ENCODE measurements at regions not wholly inside any gene's neighbourhood (a gene's known extent, or its start where the extent isn't known, plus 50 kb on each side); places are given as distances from the start of the nearest gene placed in this dataset.

- Histone ChIP-seq H3K9me2 (replicated peaks; ENCODE audit: control insufficient read depth, low read length) (no peaks in the 10 kb centered on the region), H3F3A (ENCODE audit: control insufficient read depth, insufficient read depth) (no peaks in the 10 kb centered on the region), H4K20me1 (ENCODE audit: control insufficient read depth, insufficient read depth, low read depth, low read length) (no peaks in the 10 kb centered on the region), H3K9me3 (ENCODE audit: control insufficient read depth, insufficient read depth, low read length) (peaks cover 4% of the 10 kb centered on the region), H3K36me3 (ENCODE audit: control insufficient read depth, low read length) (no peaks in the 10 kb centered on the region), H3K79me2 (ENCODE audit: control insufficient read depth, low read length) (no peaks in the 10 kb centered on the region), H3K4me2 (ENCODE audit: low read length) (no peak overlapping the region), H3K4me1 (ENCODE audit: control insufficient read depth, low read length) (no peaks in the 10 kb centered on the region), H3K27me3 (ENCODE audit: control insufficient read depth, low read length) (no peaks in the 10 kb centered on the region), H3K4me3 (ENCODE audit: low read length) (no peak overlapping the region), H3K27ac (ENCODE audit: low read depth, low read length) (no peak overlapping the region)
- TF ChIP-seq, protein P1, sequence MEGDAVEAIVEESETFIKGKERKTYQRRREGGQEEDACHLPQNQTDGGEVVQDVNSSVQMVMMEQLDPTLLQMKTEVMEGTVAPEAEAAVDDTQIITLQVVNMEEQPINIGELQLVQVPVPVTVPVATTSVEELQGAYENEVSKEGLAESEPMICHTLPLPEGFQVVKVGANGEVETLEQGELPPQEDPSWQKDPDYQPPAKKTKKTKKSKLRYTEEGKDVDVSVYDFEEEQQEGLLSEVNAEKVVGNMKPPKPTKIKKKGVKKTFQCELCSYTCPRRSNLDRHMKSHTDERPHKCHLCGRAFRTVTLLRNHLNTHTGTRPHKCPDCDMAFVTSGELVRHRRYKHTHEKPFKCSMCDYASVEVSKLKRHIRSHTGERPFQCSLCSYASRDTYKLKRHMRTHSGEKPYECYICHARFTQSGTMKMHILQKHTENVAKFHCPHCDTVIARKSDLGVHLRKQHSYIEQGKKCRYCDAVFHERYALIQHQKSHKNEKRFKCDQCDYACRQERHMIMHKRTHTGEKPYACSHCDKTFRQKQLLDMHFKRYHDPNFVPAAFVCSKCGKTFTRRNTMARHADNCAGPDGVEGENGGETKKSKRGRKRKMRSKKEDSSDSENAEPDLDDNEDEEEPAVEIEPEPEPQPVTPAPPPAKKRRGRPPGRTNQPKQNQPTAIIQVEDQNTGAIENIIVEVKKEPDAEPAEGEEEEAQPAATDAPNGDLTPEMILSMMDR (IDR thresholded peaks at IDR 0.05; ENCODE audit: low read depth, low read length, poor library complexity, severe bottlenecking), result no peak
- no peak for TF ChIP-seq EZH2phosphoT487 (IDR thresholded peaks at IDR 0.05; ENCODE audit: borderline replicate concordance, low read length)
Observed at GRCh38 chr4:18480342-18480741, 458.8 kb upstream of the LCORL start.

DNA sequence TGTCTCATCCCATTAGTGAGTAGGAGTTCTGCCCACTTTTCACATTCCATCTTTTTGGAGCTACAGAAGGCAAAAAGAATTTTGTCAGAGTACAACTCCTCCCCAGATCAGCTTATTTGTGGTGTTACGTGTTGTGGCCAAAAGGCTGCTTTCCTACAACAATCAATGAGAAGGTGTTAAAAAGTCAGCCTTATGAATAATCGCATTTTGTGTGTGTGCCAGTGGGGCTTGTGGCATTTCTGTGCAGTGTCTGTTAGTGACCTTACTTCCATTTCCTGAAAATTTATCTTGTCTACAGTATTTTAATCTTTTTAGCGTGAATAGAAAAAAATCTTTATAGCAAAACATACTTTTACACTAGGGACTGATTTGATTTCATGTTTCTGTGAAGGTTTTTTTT lies 458.3 kb upstream of the LCORL start:
- H3K4me1 ChIP-seq (ENCODE audit: control insufficient read depth, low read length), result no peaks in the 10 kb centered on the region
- H3K9me2 ChIP-seq (replicated peaks; ENCODE audit: control insufficient read depth, low read length), result no peaks in the 10 kb centered on the region
- no peaks in the 10 kb centered on the region for H3K36me3 ChIP-seq (ENCODE audit: control insufficient read depth, low read length)
- no peaks in the 10 kb centered on the region for H4K20me1 ChIP-seq (ENCODE audit: control insufficient read depth, insufficient read depth, low read depth, low read length)
- no peaks in the 10 kb centered on the region for H3K27me3 ChIP-seq (ENCODE audit: control insufficient read depth, low read length)
- H3K4me3 ChIP-seq (ENCODE audit: low read length), result no peak overlapping the region
- H3K9me3 ChIP-seq (ENCODE audit: control insufficient read depth, insufficient read depth, low read length), result peaks cover 3% of the 10 kb centered on the region
- no peaks in the 10 kb centered on the region for H3F3A ChIP-seq (ENCODE audit: control insufficient read depth, insufficient read depth)
- no peak overlapping the region for H3K27ac ChIP-seq (ENCODE audit: low read depth, low read length)
- H3K4me2 ChIP-seq (ENCODE audit: low read length), result no peak overlapping the region
- TF ChIP-seq, protein P1 (IDR thresholded peaks at IDR 0.05; ENCODE audit: low read depth, low read length, poor library complexity, severe bottlenecking), result no peak
- no peak for TF ChIP-seq EZH2phosphoT487 (IDR thresholded peaks at IDR 0.05; ENCODE audit: borderline replicate concordance, low read length)
- no peaks in the 10 kb centered on the region for H3K79me2 ChIP-seq (ENCODE audit: control insufficient read depth, low read length)

GRCh38 chr4:18463987-18464559 lies 442.5 kb upstream of the LCORL start:
- Histone ChIP-seq H3K9me2 (replicated peaks; ENCODE audit: control insufficient read depth, low read length) (no peaks in the 10 kb centered on the region), H3K4me2 (ENCODE audit: low read length) (no peak overlapping the region), H3K79me2 (ENCODE audit: control insufficient read depth, low read length) (no peaks in the 10 kb centered on the region), H3K9me3 (ENCODE audit: control insufficient read depth, insufficient read depth, low read length) (no peaks in the 10 kb centered on the region), H3F3A (ENCODE audit: control insufficient read depth, insufficient read depth) (no peaks in the 10 kb centered on the region), H4K20me1 (ENCODE audit: control insufficient read depth, insufficient read depth, low read depth, low read length) (no peaks in the 10 kb centered on the region), H3K4me1 (ENCODE audit: control insufficient read depth, low read length) (no peaks in the 10 kb centered on the region), H3K4me3 (ENCODE audit: low read length) (no peak overlapping the region), H3K36me3 (ENCODE audit: control insufficient read depth, low read length) (no peaks in the 10 kb centered on the region), H3K27me3 (ENCODE audit: control insufficient read depth, low read length) (no peaks in the 10 kb centered on the region), H3K27ac (ENCODE audit: low read depth, low read length) (no peak overlapping the region)
- TF ChIP-seq, protein P1 (IDR thresholded peaks at IDR 0.05; ENCODE audit: low read depth, low read length, poor library complexity, severe bottlenecking), result no peak
- no peak for TF ChIP-seq EZH2phosphoT487 (IDR thresholded peaks at IDR 0.05; ENCODE audit: borderline replicate concordance, low read length)

Data from DOHH2 (cell line).